HCT116 (cell line): ENCODE measurements at regions not wholly inside any gene's neighbourhood (a gene's known extent, or its start where the extent isn't known, plus 50 kb on each side); places are given as distances from the start of the nearest gene placed in this dataset.
"Not testable (repeated sequence)": the region's sequence is repeated elsewhere in the genome, so short reads cannot be mapped to it uniquely, and the experiment has no call there.

ENCODE experiments used
- ATAC-seq: fragments of 200-7000 bp; cut with Tn5 transposase; 2 replicates; pipeline ENCODE4 v1.9.1; 2020; ENCODE audit warnings: mild to moderate bottlenecking, moderate library complexity
- BruUV-seq: library from RNA; stranded (reverse); fragments of 400-500 nt; replicated peaks from 2 replicates; lab custom pipeline; 2021; lab: Mats Ljungman, UMichigan
- CTCF ChIA-PET: fragments of 300-600 bp; sonication (Branson Sonifier 250); formaldehyde crosslinking; loops from one replicate; lab custom pipeline; 2021; ENCODE audit warnings: antibody characterized with exemption; lab: Charles Lee
- POLR2A ChIA-PET: fragments of 300-600, 350-600 bp; sonication (Branson Sonifier 250); formaldehyde crosslinking; loops from one replicate; lab custom pipeline; 2021; ENCODE audit warnings: antibody characterized with exemption; lab: Charles Lee
- RAD21 ChIA-PET, 2 experiments: fragments of 300-600 bp; sonication (Branson Sonifier 250); formaldehyde crosslinking; loops; one replicate each; lab custom pipeline; 2023; ENCODE audit warnings: low total read pairs in 2 of 2; ENCODE audit not compliant: uncharacterized antibody in 2 of 2, unreplicated experiment in 2 of 2, low non-redundant PET in 1 of 2; lab: Charles Lee
- DNase-seq: peaks from one replicate; pipeline ENCODE4 v3.0.0-alpha.2; 2010; ENCODE audit warnings: low read depth, low spot score
- H2AFZ ChIP-seq: fragments of 200-600 bp; shearing (Covaris generic), sonication (generic); 2 replicates; pipeline ENCODE4 v1.6.1; 2017; ENCODE audit warnings: low read depth, mixed run types, mixed read lengths, antibody characterized with exemption, low read length; ENCODE audit not compliant: poor library complexity, severe bottlenecking
- H3K27ac ChIP-seq: 2 replicates; pipeline ENCODE4 v1.5.1; 2012; ENCODE audit warnings: low read depth, low read length
- H3K27me3 ChIP-seq: fragments of 200-600 bp; sonication (generic); 2 replicates; pipeline ENCODE4 v1.6.1; 2016; ENCODE audit warnings: mixed run types, low read length, mixed read lengths; ENCODE audit not compliant: insufficient read depth
- H3K36me3 ChIP-seq, 2 experiments: fragments of 200-500 bp in 1 of 2; fragments of 200-600 bp in 1 of 2; sonication (Bioruptor generic) in 1 of 2; sonication (generic) in 1 of 2; 2 replicates each; pipeline versions ENCODE4 v1.5.1 to v1.6.1; 2014 to 2016; ENCODE audit warnings: low read length in 2 of 2, inconsistent platforms in 1 of 2, mixed read lengths in 1 of 2, mixed run types in 1 of 2; ENCODE audit not compliant: insufficient read depth in 2 of 2, control insufficient read depth in 1 of 2
- H3K4me1 ChIP-seq, 2 experiments: fragments of 200-600 bp in 1 of 2; sonication (generic) in 1 of 2; 2 replicates each; pipeline versions ENCODE4 v1.5.1 to v1.6.1; 2012 to 2017; ENCODE audit warnings: low read length in 2 of 2, inconsistent platforms in 1 of 2, mild to moderate bottlenecking in 1 of 2, mixed read lengths in 1 of 2, mixed run types in 1 of 2, moderate library complexity in 1 of 2; ENCODE audit not compliant: insufficient read depth in 2 of 2, control insufficient read depth in 1 of 2
- H3K4me2 ChIP-seq: fragments of 200-600 bp; sonication (generic); 2 replicates; pipeline ENCODE4 v1.6.1; 2017; ENCODE audit warnings: mixed run types, low read length, mixed read lengths
- H3K4me3 ChIP-seq, 2 experiments: fragments of 200-600 bp in 1 of 2; sonication (generic) in 1 of 2; replicated peaks in 1 of 2; 2 replicates each; pipeline ENCODE4 v1.5.1; 2011 to 2016; ENCODE audit warnings: low read length in 2 of 2, control low read depth in 1 of 2, low read depth in 1 of 2, mild to moderate bottlenecking in 1 of 2, mixed read lengths in 1 of 2, mixed run types in 1 of 2
- H3K79me2 ChIP-seq: fragments of 200-600 bp; sonication (generic); 2 replicates; pipeline ENCODE4 v1.6.1; 2017; ENCODE audit warnings: mild to moderate bottlenecking, mixed run types, low read length, moderate library complexity, mixed read lengths; ENCODE audit not compliant: insufficient read depth
- H3K9ac ChIP-seq: fragments of 200-600 bp; sonication (generic); 2 replicates; pipeline ENCODE4 v1.6.1; 2016; ENCODE audit warnings: low read length, mixed read lengths
- H3K9me2 ChIP-seq: fragments of 200-600 bp; sonication (generic), shearing (Covaris generic); 2 replicates; pipeline ENCODE4 v1.6.1; 2017; ENCODE audit warnings: mixed run types, mild to moderate bottlenecking, moderate library complexity; ENCODE audit not compliant: insufficient read depth
- H3K9me3 ChIP-seq, 2 experiments: fragments of 200-500 bp in 1 of 2; fragments of 200-600 bp in 1 of 2; sonication (Bioruptor generic) in 1 of 2; sonication (generic) in 1 of 2; 2 replicates each; pipeline ENCODE4 v1.6.1; 2014 to 2017; ENCODE audit warnings: low read length in 2 of 2, mixed read lengths in 2 of 2, inconsistent platforms in 1 of 2, low read depth in 1 of 2, mild to moderate bottlenecking in 1 of 2, mixed run types in 1 of 2, moderate library complexity in 1 of 2; ENCODE audit not compliant: control insufficient read depth in 1 of 2, insufficient read depth in 1 of 2
- H4K20me1 ChIP-seq: fragments of 200-600 bp; sonication (generic), shearing (Covaris generic); 2 replicates; pipeline ENCODE4 v1.6.1; 2017; ENCODE audit warnings: mixed run types, mild to moderate bottlenecking, moderate library complexity; ENCODE audit not compliant: insufficient read depth
- POLR2AphosphoS5 ChIP-seq: IDR thresholded peaks from 2 replicates; pipeline ENCODE4 v1.6.1; 2011; ENCODE audit warnings: mild to moderate bottlenecking, low read depth, low read length, moderate library complexity
- RAD21 ChIP-seq: IDR thresholded peaks from 2 replicates; pipeline ENCODE4 v1.6.1; 2012; ENCODE audit warnings: low read depth, mild to moderate bottlenecking
- intact Hi-C: fragments of 100-400 bp; cut with micrococcal nuclease; formaldehyde crosslinking; loops from 2 replicates; pipeline ENCODE4 v1.10.0; 2022
- TF ChIP-seq, protein P1 (sequence below), 3 experiments: fragments of 200-600 bp in 1 of 3; sonication (generic) in 1 of 3; IDR thresholded peaks in 2 of 3; conservative IDR thresholded peaks in 1 of 3; 2 replicates each; pipeline ENCODE4 v1.5.1; 2012 to 2017; ENCODE audit warnings: low read depth in 2 of 3, low read length in 2 of 3, antibody characterized with exemption in 1 of 3, borderline replicate concordance in 1 of 3, control low read depth in 1 of 3, mild to moderate bottlenecking in 1 of 3, mixed read lengths in 1 of 3, mixed run types in 1 of 3, moderate library complexity in 1 of 3; ENCODE audit not compliant: insufficient read depth in 1 of 3
- TF ChIP-seq, protein P2 (sequence below): IDR thresholded peaks from 2 replicates; pipeline ENCODE4 v1.6.1; 2012; ENCODE audit warnings: low read depth

DNA sequence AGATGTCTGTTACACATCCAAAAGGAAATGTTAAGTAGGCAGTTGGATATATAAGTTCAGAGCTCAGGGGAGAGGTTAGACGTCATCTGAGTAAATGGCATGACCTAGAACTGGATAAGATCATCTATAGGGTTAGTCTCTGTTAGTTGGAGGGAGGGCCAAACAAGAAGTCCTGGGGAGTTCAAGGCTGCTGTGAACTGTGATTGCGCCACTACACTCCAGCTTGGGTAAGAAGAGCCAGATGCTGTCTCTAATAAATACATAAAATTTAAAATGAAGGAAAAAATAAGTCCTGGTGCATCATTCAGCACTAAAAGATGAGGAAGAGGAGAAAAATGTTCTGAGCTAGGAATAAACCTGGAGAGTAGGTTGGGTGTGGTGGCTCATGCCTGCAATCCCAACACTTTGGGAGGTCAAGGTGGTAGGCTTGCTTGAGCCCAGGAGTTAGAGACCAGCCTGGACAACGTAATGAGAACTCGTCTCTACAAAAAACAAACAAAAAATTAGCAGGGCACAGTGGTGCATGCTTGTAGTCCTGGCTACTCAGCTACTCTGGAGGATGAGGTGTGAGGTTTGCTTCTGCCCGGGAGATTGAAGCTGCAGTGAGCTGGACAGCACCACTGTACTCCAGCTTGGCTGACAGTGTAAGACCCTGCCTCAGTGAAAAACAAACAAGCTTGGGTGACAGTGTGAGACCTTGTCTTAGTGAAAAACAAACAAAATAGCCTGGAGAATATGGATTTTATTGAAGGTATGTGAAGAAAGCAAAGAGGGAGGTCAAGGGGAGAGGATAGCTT is 123.6 kb downstream of the ACTBL2 start:
- no TSS peak for BruUV-seq
- DNase-seq (no peak), ATAC-seq (no peak)
- no peaks in the 10 kb centered on the region for H3K27me3 ChIP-seq
- H3K79me2 ChIP-seq: no peaks in the 10 kb centered on the region
- ChIA-PET RAD21 (no interaction called here), CTCF (no interaction called here), POLR2A (interaction anchor here (1.5 kb wide), 1 partner anchor 8 kb away, joined by 4 read pairs; no protein-coding TSS in a partner anchor)
- H3K4me1 ChIP-seq: peaks cover 5% of the 10 kb centered on the region in 2 experiments
- no peak overlapping the region for H3K4me3 ChIP-seq
- TF ChIP-seq, protein P1, sequence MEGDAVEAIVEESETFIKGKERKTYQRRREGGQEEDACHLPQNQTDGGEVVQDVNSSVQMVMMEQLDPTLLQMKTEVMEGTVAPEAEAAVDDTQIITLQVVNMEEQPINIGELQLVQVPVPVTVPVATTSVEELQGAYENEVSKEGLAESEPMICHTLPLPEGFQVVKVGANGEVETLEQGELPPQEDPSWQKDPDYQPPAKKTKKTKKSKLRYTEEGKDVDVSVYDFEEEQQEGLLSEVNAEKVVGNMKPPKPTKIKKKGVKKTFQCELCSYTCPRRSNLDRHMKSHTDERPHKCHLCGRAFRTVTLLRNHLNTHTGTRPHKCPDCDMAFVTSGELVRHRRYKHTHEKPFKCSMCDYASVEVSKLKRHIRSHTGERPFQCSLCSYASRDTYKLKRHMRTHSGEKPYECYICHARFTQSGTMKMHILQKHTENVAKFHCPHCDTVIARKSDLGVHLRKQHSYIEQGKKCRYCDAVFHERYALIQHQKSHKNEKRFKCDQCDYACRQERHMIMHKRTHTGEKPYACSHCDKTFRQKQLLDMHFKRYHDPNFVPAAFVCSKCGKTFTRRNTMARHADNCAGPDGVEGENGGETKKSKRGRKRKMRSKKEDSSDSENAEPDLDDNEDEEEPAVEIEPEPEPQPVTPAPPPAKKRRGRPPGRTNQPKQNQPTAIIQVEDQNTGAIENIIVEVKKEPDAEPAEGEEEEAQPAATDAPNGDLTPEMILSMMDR (IDR thresholded peaks at IDR 0.05 in 2 of 3, conservative IDR thresholded peaks at IDR 0.05 in 1 of 3; ENCODE audit: borderline replicate concordance in 1 of 3, insufficient read depth in 1 of 3, low read depth in 2 of 3, low read length in 2 of 3): no peak
- TF ChIP-seq, protein P2, sequence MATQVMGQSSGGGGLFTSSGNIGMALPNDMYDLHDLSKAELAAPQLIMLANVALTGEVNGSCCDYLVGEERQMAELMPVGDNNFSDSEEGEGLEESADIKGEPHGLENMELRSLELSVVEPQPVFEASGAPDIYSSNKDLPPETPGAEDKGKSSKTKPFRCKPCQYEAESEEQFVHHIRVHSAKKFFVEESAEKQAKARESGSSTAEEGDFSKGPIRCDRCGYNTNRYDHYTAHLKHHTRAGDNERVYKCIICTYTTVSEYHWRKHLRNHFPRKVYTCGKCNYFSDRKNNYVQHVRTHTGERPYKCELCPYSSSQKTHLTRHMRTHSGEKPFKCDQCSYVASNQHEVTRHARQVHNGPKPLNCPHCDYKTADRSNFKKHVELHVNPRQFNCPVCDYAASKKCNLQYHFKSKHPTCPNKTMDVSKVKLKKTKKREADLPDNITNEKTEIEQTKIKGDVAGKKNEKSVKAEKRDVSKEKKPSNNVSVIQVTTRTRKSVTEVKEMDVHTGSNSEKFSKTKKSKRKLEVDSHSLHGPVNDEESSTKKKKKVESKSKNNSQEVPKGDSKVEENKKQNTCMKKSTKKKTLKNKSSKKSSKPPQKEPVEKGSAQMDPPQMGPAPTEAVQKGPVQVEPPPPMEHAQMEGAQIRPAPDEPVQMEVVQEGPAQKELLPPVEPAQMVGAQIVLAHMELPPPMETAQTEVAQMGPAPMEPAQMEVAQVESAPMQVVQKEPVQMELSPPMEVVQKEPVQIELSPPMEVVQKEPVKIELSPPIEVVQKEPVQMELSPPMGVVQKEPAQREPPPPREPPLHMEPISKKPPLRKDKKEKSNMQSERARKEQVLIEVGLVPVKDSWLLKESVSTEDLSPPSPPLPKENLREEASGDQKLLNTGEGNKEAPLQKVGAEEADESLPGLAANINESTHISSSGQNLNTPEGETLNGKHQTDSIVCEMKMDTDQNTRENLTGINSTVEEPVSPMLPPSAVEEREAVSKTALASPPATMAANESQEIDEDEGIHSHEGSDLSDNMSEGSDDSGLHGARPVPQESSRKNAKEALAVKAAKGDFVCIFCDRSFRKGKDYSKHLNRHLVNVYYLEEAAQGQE: peak; percentile 6; the same call in 1 of the 2 replicates
- TF ChIP-seq POLR2AphosphoS5 (no peak), RAD21 (no peak)
- H3K9me2 ChIP-seq: no peaks in the 10 kb centered on the region
- H4K20me1 ChIP-seq: no peaks in the 10 kb centered on the region
- intact Hi-C loops: no loop called here
- H3K36me3 ChIP-seq: no peaks in the 10 kb centered on the region
- no peaks in the 10 kb centered on the region for H3K9me3 ChIP-seq
- no peak overlapping the region for H3K27ac ChIP-seq
- H3K9ac ChIP-seq: no peak overlapping the region
- no peak overlapping the region for H2AFZ ChIP-seq
- H3K4me2 ChIP-seq: no peak overlapping the region

DNA sequence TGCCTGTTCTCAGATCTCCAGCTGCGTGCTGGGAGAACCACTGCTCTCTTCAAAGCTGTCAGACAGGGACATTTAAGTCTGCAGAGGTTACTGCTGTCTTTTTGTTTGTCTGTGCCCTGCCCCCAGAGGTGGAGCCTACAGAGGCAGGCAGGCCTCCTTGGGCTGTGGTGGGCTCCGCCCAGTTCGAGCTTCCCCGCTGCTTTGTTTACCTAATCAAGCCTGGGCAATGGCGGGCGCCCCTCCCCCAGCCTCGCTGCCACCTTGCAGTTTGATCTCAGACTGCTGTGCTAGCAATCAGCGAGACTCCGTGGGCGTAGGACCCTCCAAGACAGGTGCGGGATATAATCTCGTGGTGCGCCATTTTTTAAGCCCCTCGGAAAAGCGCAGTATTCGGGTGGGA is 125.8 kb downstream of the ACTBL2 start:
- H3K9ac ChIP-seq, H3K36me3 ChIP-seq, intact Hi-C loops, POLR2A ChIA-PET, DNase-seq, ATAC-seq, H3K4me1 ChIP-seq, RAD21 ChIA-PET, H2AFZ ChIP-seq, H4K20me1 ChIP-seq, H3K4me2 ChIP-seq, H3K9me3 ChIP-seq, BruUV-seq, H3K79me2 ChIP-seq, H3K9me2 ChIP-seq, H3K27me3 ChIP-seq, H3K27ac ChIP-seq, H3K4me3 ChIP-seq, CTCF ChIA-PET: not testable (repeated sequence)
